Tibial nerve (tissue), 4 donors: ENCODE measurements at regions not wholly inside any gene's neighbourhood (a gene's known extent, or its start where the extent isn't known, plus 50 kb on each side); places are given as distances from the start of the nearest gene placed in this dataset.

Experiments
- EP300 ChIP-seq, 2 donors: sonication (generic); formaldehyde crosslinking; IDR thresholded peaks; one replicate each; pipeline ENCODE4 v1.6.1; 2017; ENCODE audit warnings: antibody characterized with exemption in 2 of 2, mild to moderate bottlenecking in 1 of 2
- POLR2A ChIP-seq, 2 donors: fragments of 450-650 bp; IDR thresholded peaks; one replicate each; pipeline ENCODE4 v1.6.1; 2017; ENCODE audit warnings: antibody characterized with exemption in 2 of 2, mild to moderate bottlenecking in 2 of 2, moderate library complexity in 2 of 2
- TF ChIP-seq, protein P1 (sequence below), 5 experiments: fragments of 200-600 bp in 3 of 5; fragments of 450-650 bp in 2 of 5; sonication (generic) in 3 of 5; IDR thresholded peaks; one replicate each; pipeline ENCODE4 v1.5.1; 2016 to 2019; ENCODE audit warnings: antibody characterized with exemption in 5 of 5, mild to moderate bottlenecking in 3 of 5, moderate library complexity in 2 of 5

DNA sequence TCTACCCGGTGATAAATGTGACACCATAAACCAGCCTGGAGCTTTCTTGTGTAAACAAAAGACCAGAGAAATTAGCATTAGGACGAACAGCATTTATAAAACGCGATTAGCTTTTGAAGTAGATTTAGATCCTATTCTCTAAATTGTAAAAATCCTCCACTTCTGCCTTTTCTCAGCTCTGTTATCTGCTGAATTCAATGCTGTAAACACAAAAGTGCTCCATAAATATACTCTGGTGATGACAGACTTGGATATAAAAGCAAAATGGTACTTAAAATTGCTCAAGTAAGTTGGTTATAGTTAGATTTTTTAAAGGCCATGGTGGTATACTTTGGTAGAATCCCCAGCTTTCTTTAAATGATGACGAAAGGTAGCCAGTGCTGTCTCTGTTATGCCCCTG, 114.6 kb upstream of the RMST start:
- TF ChIP-seq POLR2A (IDR thresholded peaks at IDR 0.05) (no peak), EP300 (IDR thresholded peaks at IDR 0.05) (no peak)
- TF ChIP-seq, protein P1, sequence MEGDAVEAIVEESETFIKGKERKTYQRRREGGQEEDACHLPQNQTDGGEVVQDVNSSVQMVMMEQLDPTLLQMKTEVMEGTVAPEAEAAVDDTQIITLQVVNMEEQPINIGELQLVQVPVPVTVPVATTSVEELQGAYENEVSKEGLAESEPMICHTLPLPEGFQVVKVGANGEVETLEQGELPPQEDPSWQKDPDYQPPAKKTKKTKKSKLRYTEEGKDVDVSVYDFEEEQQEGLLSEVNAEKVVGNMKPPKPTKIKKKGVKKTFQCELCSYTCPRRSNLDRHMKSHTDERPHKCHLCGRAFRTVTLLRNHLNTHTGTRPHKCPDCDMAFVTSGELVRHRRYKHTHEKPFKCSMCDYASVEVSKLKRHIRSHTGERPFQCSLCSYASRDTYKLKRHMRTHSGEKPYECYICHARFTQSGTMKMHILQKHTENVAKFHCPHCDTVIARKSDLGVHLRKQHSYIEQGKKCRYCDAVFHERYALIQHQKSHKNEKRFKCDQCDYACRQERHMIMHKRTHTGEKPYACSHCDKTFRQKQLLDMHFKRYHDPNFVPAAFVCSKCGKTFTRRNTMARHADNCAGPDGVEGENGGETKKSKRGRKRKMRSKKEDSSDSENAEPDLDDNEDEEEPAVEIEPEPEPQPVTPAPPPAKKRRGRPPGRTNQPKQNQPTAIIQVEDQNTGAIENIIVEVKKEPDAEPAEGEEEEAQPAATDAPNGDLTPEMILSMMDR (IDR thresholded peaks at IDR 0.05): no peak
